ENCODE measurements at regions not wholly inside any gene's neighbourhood (a gene's known extent, or its start where the extent isn't known, plus 50 kb on each side); places are given as distances from the start of the nearest gene placed in this dataset.

GRCh38 chr21:19547951-19548840 lies 1144.6 kb upstream of the TMPRSS15 start:
- DNase-seq, result no peak
- no peak for TF ChIP-seq CTCF (IDR thresholded peaks at IDR 0.05)
- H3K36me3 Mint-ChIP-seq (ENCODE audit: low read depth), result no peaks in the 10 kb centered on the region
- no peak overlapping the region for H3K27ac Mint-ChIP-seq
- ChIA-PET POLR2A (no interaction called here), CTCF (no interaction called here)
- H3K27me3 Mint-ChIP-seq, result no peaks in the 10 kb centered on the region
- intact Hi-C loops (cut with micrococcal nuclease), result no loop called here
- no peak for ATAC-seq
- no peaks in the 10 kb centered on the region for H3K4me1 Mint-ChIP-seq (ENCODE audit: low read depth)
- H3K4me3 Mint-ChIP-seq, result no peak overlapping the region
- peaks cover 21% of the 10 kb centered on the region for H3K9me3 Mint-ChIP-seq

GRCh38 chr21:19553919-19554615 lies 1150.5 kb upstream of the TMPRSS15 start:
- ATAC-seq (no peak), DNase-seq (no peak)
- Mint-ChIP-seq H3K27me3 (no peaks in the 10 kb centered on the region), H3K4me3 (no peak overlapping the region), H3K9me3 (peaks cover 9% of the 10 kb centered on the region), H3K36me3 (ENCODE audit: low read depth) (no peaks in the 10 kb centered on the region), H3K27ac (no peak overlapping the region), H3K4me1 (ENCODE audit: low read depth) (no peaks in the 10 kb centered on the region)
- TF ChIP-seq CTCF (IDR thresholded peaks at IDR 0.05), result no peak
- CTCF ChIA-PET, result no interaction called here
- POLR2A ChIA-PET, result no interaction called here
- intact Hi-C loops (cut with micrococcal nuclease), result no loop called here

- H3K36me3 Mint-ChIP-seq (ENCODE audit: low read depth), result no peaks in the 10 kb centered on the region
- H3K27me3 Mint-ChIP-seq, result no peaks in the 10 kb centered on the region
- no peak overlapping the region for H3K27ac Mint-ChIP-seq
- CTCF ChIA-PET, result no interaction called here
- TF ChIP-seq CTCF (IDR thresholded peaks at IDR 0.05), result no peak
- no peak overlapping the region for H3K4me3 Mint-ChIP-seq
- POLR2A ChIA-PET, result no interaction called here
- H3K9me3 Mint-ChIP-seq, result peaks cover 7% of the 10 kb centered on the region
- DNase-seq, result no peak
- intact Hi-C loops (cut with micrococcal nuclease), result no loop called here
- H3K4me1 Mint-ChIP-seq (ENCODE audit: low read depth), result no peaks in the 10 kb centered on the region
- ATAC-seq, result no peak
Measured at GRCh38 chr21:19557046-19557445, 1153.5 kb upstream of the TMPRSS15 start.

- no peaks in the 10 kb centered on the region for H3K27me3 Mint-ChIP-seq
- peaks cover 7% of the 10 kb centered on the region for H3K9me3 Mint-ChIP-seq
- H3K36me3 Mint-ChIP-seq (ENCODE audit: low read depth), result no peaks in the 10 kb centered on the region
- no peak overlapping the region for H3K27ac Mint-ChIP-seq
- no peak for ATAC-seq
- no peak for DNase-seq
- H3K4me3 Mint-ChIP-seq, result no peak overlapping the region
- POLR2A ChIA-PET, result no interaction called here
- H3K4me1 Mint-ChIP-seq (ENCODE audit: low read depth), result no peaks in the 10 kb centered on the region
- CTCF ChIA-PET, result no interaction called here
- no peak for TF ChIP-seq CTCF (IDR thresholded peaks at IDR 0.05)
- intact Hi-C loops (cut with micrococcal nuclease), result no loop called here
Measured at GRCh38 chr21:19557488-19557887, 1153.9 kb upstream of the TMPRSS15 start.

- no peak for ATAC-seq
- Mint-ChIP-seq H3K27ac (no peak overlapping the region), H3K9me3 (peaks cover 7% of the 10 kb centered on the region), H3K27me3 (no peaks in the 10 kb centered on the region), H3K36me3 (ENCODE audit: low read depth) (no peaks in the 10 kb centered on the region), H3K4me3 (no peak overlapping the region), H3K4me1 (ENCODE audit: low read depth) (no peaks in the 10 kb centered on the region)
- DNase-seq, result no peak
- ChIA-PET CTCF (no interaction called here), POLR2A (no interaction called here)
- TF ChIP-seq CTCF (IDR thresholded peaks at IDR 0.05), result no peak
- intact Hi-C loops (cut with micrococcal nuclease), result no loop called here
Measured at GRCh38 chr21:19565587-19565986, 1162.0 kb upstream of the TMPRSS15 start.
